HG02759 (cell line): ENCODE measurements at regions not wholly inside any gene's neighbourhood (a gene's known extent, or its start where the extent isn't known, plus 50 kb on each side); places are given as distances from the start of the nearest gene placed in this dataset.

ENCODE experiments used
- ATAC-seq: cut with Tn5 transposase; IDR thresholded peaks from one replicate; pipeline ENCODE4 v1.9.1; 2021; ENCODE audit warnings: mild to moderate bottlenecking, moderate library complexity; ENCODE audit not compliant: unreplicated experiment

DNA sequence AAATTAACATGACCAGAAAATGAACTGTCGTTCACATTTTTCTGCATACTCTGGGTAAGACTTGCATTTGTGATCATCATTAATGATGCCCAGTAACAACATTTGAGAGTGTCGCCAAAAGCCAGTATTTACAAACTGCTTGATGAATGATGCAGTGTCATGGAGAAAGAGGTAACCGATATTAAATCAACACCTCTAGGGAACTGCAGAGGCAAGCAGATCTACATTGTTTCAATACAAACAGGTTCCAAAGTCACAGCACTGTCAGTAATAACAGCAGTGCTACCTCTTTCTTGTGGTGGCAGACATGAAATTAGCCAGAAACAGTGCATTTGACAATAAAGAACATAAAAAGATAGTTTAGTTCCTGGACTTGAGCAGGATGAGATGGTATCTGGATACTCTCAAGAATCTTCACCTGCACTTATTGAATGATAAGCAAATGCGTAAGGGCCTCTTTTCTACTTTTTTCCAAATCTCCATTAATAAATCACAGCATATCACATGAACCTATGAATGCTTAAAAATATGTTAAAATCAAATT is 456.6 kb downstream of the ARHGEF28 start:
- ATAC-seq, result no peak

DNA sequence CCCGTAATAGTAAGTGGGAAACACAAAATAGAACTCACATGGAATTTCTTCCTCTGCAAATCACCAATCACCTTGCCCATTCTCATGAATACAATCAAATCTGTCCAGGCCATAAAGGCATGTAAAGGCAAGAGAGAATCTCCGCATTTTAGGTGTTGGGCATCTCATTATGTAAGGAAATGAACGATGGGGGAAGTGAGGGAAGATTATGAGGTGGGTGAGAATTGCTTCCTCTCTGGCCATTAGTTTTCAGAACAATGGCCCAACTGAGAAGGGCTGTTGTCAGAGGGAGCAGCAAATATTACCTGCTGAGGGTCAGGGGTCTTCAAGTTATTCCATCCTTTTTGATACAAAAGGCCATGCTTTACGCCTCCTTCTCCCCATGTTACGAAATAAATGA is 455.1 kb downstream of the ARHGEF28 start:
- no peak for ATAC-seq

DNA sequence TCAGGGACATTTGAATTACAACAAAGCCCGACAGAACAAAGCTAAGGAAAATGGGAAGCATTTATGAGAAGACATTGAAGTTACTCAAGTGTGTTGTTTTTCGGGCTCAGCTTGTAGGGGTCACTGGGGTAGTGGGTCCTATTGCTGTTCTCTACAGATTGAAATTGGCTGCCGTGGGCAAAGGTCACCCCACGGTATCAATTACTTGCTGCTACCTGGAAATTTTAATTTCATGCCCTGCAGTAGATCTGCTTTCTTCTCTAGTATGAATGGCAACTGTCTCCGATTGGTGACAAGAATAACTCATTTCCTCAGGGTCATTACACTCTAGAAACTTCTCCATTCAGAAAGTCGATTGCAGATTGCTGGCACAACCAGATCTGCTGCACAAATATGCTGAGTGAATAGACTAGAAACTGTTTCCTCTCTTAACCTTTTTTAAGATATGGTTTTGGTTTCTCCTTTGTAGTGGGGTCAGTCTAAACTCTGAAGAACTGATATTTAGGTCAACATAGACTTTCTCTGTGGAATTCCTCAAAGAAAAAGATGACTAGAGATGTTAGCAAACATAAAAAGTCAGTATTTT is 454.1 kb downstream of the ARHGEF28 start:
- ATAC-seq, result no peak

DNA sequence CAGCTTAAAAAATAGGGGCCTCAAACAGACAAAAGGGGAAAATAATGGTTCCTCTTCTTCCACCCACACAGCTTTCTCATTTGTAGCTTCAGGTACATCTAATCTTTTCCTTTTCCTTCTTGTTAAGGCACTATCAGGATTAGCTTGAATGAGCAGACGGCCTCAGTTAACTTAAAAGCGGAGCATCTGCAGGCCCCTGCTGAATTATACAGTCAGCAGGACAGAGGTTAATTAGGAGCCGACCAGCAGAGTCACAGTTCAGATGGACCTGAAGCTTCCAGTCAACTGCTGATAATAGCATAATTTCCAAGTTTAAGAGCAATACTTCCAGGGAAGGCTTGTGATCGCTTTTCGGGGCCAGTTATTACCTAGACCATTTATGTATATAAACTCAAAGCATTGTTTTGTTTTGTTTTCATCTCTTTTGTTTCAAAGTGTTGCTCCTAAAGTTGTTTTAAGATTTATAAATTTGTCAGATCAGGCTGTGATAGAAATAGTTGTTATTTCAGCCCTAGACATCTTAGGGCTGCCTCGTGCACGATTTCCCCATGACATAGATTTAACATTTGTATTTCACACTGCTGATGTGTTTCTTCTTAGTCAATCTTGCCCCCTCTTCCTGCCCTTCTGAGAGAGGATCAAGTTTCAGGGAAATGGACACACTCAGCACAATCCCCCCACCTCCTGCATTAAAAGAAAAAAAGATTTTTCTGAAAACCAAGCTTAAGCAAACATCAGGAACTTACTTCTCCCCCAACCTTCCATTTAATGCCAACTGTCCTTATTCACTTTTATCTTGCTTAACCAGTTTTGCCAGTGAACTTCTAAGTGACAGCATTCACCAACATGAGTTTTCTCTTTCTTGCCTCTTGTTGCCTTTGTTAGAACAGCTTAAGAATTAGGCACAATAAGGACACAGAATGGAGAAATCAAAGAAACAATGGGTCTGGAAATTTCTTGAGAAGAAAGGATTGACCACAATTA is 449.8 kb downstream of the ARHGEF28 start:
- no peak for ATAC-seq

DNA sequence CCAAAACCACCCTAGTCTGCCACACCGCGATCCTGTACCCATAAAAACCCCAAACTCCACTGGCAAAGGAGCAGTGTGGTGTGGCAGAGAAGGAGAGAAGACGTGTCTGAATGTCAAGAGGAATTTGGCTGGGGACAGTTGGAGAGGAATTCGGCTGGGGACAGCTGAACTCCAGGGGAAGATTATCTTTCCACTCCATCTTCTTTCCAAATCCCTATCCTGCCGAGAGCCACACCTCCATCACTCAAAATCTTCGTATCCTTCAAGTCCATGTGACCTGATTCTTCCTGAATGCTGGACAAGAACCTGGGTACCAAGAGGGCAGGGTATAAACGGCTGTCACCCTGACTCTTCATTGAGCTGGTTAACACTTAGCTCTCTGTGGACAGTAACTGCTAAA is 448.1 kb downstream of the ARHGEF28 start:
- no peak for ATAC-seq

DNA sequence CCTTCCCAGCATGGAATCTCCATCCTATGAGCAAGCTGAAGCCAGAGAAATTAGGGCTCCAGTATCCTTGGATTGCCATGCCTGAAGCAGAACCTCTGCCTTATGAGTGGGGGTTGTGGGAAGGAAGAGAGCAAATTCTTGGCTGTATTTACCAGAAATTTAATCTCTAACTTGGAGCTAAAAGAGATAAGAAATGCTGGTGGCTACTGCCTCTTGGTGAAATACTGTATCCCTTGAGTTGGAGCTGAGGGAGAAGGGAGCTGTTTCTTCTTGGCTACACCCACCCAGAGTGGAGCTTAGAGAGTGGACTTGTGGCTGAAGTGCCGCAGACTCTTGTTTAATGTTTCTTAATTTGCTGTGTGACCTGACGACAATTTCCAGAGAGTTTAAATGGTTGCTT is 447.3 kb downstream of the ARHGEF28 start:
- no peak for ATAC-seq

DNA sequence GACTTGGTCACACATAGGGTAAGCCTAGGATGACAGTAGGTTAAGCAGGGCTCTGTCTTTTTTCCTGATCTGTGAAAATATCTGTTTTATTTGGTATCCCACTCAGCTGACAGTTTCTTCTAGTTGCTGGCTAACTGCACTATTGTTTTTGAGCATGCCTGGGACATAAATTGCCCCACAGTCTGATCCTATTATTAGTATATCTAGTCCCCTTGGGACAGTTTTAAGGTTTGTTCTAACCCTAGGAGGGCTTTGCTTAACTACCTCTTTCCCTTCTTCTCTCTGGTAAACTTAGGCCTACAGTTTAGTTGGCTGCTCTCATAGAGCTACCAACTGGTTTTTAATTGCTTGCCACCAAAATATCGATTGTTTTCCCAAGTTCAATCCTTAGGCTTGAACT is 446.6 kb downstream of the ARHGEF28 start:
- no peak for ATAC-seq

DNA sequence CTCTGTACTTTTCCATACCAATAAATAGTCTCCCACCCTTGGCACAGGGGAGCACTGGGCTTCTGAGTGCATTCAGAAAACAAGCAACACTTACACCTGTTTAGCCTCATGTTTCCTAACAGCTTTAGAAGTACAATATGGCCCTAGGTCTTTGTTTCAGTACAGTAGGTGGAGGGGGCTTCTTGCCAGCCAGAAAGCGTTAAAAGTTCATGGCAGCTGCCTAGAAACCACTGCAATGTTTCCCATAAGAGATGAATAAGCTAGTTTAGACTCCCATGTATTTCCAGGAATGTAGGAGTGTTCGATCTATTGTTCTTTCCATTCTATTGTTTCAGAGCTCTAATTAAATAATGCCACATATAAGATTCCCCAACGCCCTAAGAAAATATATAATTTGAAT is 444.8 kb downstream of the ARHGEF28 start:
- no peak for ATAC-seq

DNA sequence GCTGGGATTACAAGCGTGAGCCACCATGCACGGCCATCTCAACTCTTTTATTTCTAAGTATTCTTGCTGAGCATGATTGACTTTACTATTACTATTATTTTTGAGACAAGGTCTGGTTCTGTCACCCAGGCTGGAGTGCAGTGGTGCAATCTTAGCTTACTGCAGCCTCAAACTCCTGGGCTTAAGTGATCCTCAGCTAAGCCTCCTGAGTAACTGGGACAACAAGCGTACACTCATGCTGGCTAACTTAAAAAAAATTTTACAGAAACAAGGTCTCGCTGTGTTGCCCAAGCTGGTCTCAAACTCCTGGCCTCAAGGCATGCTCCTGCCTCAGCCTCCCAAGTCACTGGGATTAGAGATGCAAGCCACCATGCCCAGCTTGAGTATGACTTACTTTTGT is 443.7 kb downstream of the ARHGEF28 start:
- no peak for ATAC-seq

DNA sequence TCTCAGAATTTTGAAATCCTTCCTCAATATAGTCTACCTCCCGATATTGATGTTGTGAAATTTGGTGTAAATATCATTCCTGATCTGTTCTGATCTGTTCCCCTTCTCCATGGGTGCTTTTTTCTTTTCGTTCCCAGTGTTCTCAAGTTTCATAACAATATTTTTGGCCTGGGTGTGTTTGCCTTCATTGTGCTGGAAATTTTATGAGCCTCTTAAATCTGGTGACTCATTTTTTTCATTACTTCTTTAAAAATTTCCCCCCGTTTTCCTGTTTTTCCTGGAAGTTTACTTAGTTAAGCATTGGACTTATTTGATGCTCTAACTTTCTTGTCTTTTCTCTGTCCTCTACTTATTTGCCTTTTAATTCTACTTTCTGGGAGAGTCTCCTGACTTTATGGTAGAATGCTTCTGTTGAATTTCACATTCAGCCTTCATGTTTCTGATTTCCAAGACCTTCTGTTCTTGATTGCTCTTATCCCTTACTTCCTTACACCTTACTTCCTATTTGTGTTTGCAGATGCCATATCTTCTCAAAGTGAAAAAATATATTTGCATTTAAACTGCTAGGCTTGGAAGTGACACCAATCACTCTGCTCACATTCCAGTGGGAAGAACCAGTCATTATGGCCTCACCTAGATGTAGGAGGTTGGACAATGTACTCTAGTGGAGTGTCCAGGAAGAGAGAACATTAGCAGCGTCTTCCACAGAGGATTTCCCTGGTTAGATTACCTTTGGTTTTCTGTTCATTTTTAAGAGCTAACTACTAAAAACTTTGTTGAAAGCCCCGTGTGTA is 441.9 kb downstream of the ARHGEF28 start:
- no peak for ATAC-seq

DNA sequence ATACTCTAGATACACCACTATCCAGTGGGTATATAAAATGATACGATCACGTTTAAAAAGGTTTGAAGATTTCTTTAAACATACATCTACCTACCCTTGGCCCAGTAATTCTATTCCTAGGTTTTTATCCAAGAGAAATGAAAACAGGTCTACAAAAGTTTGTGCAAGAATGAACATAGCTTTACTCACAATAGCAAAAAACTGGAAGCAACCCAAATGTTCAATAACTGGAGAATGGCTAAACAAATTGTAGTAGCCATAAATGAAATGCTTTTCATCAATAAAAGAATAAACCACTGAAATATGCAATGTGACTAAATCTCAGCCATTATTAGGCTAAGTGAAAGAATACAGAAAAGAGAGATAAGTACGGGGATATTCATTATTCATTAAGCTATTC is 438.9 kb downstream of the ARHGEF28 start:
- no peak for ATAC-seq

DNA sequence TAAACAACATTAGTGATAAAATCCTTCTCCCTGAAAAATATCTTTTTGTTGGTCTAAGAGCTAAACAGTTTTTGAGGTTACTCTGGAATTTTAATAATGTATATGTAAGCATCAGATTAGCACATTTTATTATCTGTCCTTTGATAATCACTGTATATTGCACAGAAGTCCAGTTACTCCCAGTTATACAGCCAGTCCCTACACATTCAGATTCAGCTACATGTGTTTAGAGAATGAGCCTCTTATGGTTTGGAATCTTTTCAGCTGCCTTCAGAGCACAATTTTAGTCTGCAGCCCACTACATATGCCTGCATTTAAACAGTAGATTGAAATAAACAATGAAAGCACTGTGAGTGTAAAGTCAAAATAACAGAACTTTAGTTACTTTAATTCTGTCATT is 438.2 kb downstream of the ARHGEF28 start:
- ATAC-seq, result no peak

DNA sequence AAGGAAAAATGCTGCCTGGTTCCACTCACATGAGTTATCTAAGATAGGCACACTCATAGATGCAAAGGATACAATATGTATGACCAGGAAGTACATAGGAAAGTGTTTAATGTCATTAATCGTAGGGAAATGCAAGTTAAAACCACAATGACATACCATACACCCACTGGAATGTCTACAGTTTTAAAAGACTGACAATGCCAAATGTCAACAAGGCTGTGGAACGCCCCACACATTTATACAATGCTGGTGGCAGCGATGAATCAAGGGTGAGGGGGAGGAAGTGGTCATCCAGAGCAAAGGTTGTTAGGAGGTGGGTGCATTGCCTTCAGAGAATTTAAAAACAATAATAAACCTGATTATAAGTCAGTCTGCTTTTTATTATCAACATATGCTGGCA is 437.8 kb downstream of the ARHGEF28 start:
- ATAC-seq, result no peak

DNA sequence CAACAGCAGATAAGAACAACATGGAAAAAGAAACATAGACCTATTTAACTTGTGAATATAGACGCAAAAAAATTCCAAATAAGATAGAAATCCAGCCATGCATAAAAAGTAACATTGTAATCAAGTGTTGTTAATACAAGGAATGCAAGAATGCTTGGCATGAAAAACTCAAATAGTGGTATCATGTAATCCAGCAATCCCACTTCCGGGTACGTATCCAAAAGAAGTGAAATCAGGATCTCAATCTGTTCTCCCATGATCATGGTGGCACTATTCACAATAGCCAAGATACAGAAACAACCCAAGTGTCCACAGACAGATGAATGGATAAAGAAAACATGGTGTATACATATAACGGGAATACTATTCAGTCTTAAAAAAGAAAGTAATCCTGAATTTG is 437.4 kb downstream of the ARHGEF28 start:
- ATAC-seq, result no peak

DNA sequence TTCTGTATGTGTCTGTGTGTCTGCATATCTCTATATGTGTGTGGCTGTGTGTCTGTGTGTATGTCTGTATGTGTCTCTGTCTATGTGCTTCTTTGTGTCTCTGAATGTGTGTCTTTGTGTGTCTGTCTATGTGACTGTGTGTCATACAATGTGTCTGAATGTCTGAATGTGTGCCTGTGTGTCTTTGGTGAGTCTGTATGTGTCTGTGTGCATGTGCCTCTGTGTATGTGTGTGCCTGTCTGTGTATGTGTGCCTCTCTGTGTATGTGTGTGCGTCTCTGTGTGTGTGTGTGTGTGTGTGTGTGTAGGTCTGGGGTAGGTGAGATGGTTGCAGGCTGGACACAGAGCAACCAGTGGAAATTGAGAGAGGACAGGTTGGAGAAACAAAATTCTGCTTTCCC is 435.3 kb downstream of the ARHGEF28 start:
- no peak for ATAC-seq

DNA sequence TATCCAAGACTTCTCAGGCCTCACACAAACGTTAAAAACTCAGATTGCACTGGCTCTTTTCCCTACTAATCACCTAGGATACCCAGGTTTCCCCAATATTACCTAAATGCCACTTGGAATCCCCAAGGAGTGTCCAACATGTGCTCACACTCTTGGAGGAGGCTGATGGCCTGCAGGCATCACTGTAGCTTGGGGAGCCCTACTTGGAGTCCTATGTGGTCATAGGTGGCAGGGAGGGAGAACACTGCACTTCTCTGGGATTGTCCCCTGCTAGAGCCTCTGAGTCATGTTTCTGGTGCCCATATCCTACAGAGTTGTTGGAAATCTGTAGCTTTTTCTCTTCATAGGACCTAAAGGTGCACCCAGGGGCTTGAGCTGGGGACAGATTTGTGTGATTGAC is 433.7 kb downstream of the ARHGEF28 start:
- no peak for ATAC-seq

DNA sequence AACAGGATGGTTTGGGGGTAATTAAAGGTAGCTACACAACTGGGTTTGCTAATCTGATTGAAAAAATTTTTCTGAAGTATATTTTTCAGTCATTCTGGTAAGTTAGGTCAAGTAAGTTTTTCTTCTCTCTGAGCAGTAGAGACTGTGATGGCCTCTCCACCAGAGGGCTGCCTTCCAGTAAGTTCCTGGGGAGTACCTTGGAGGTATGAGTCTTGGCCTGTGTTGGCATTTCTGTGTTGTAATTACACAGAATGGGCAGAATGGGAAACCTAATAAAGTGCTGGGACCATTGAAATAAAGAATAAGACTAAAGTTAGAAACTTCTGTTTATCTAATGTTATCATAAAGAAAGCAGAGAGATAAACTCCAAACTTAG is 430.8 kb downstream of the ARHGEF28 start:
- no peak for ATAC-seq

DNA sequence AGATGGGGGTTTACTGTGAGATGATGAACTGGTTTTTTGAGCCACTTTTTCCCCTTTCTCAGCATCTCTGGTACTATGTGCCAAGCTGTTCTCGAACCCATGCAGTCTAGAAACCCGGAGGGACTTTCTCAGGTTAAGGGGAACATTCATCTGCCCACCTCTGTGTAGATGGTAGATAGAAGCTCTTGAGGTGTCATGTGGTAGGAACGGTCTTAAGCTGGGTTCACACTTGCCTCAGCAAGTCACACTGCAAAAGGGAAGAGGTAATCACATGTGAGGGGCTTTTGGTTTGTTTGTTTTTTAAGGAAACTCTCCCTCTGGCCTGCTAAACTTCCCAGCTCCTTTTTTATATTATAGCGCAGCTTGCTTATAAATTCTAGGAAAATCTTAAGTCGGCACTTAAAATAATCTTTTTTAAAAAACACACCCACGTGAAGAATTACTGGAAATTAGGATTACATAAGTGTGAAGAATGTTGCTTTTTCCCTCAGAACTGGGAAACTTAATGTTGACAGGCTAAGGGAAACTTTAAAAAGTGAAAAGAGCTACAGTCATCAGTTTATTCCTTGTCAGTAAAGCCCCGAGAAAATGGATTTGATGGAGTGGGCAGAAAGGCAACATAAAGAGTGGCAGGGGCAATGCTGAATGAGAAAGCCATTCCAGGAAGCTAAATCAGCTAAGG is 430.3 kb downstream of the ARHGEF28 start:
- no peak for ATAC-seq

DNA sequence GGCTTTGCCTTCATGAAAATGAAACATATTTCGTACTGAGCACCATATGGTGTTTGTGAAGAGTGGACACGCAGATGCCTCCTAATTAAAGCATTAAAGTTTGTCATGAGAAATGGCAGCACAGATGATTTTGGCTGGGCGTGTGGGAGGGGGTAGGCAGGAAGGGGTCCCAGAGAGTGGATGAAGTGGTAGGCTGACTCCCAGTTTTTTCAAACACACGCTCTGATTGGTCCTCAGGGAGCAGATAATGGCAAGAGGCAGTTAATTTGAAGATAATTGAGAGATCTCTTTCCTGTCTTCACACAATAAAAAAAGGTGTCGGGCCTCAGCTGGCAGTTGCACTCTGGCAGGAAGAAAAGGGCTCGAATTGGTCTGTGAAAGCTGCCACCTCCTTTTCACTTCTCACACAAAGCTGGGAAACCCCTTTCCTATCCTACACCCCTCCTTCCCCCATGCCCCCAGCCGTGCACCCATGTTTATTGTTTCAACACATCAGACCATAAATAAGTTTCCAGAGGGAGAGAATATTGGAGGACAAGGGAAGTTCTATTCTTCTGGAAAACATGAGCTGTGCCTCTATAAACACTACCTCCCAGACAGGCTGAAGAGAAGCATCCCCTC is 429.6 kb downstream of the ARHGEF28 start:
- ATAC-seq, result no peak

DNA sequence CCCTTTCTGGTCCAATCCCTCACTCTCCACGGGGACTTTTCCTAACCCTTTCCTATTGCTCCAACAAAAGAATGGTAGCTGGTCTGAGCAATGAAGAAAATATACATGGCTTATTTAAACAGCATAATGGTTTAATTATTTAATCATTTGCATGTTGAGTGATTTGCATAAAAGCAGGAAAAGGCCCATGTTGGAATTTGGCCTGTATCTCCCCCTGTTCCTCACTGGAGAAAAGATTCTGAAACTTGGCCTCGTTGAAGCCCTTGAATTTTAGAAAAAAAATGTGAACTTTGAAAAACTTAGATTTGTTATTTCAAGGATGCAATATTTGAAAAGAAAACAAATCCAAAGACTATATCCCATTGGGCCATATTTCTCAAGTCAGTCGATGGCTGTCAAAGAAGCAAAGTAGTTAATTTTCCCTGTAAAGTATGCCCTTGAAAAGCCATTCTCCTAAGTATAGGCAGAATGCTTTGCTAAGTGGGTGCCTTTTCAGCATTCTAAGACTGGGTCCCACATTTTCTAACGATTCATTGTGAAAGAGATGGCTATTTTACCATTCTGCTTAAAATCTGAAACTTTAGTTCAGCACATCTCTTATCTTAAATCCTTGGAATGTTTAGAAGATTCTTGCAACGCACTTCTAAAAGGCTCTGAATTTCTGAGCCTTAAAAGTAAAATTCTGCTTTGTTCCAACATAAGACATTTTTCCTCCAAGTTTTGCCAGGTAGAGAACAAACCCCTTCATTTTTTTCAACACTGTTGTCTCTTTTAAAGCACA is 428.8 kb downstream of the ARHGEF28 start:
- no peak for ATAC-seq
